ENCODE measurements at regions not wholly inside any gene's neighbourhood (a gene's known extent, or its start where the extent isn't known, plus 50 kb on each side); places are given as distances from the start of the nearest gene placed in this dataset.
"Not testable (repeated sequence)": the region's sequence is repeated elsewhere in the genome, so short reads cannot be mapped to it uniquely, and the experiment has no call there.

DNA sequence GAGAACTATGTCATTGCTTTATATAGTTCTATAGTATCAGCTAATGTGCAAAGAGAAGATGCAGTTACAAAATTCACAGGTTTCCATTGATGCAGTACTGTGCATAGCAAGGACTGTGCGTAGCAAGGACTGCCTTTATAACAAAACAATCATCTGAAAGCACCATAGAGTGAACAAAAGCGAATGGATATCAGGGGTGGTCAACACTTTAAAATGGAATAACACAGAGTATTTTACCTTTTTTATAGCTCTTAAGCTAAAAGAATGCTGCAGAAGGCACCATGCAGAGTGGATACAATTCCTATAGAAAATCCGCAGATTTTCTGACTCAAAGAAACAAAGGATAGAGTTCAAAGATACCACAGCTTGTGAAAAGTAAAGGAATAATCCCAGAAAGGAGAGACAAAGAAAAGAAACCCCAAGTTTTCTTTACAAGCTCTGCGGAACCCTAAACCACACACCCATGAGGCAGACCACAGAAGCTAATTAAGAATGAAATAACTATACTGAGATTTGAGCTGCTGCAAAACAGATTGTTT lies 229.9 kb upstream of the DTNA start:
- no peak for DNase-seq (ENCODE audit: low read depth)

DNA sequence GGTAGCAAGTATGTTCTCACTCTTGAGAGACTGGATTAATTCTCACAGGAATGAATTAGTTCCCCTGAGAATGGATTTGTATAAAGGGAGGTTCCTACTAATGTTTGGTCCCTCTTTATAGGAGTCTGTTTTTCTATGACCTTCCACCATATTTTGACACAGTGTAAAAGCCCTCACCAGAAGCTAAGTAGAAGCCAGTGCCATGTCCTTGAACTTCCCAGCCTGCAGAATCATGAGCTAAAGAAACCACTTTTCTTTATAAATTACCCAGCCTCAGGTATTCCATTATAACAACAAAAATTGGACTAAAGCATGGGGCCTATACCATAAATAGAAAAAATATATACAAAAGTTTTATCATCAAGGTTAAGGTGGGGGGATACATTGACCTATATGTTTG lies 227.9 kb upstream of the DTNA start:
- no peak for DNase-seq (ENCODE audit: low read depth)

DNA sequence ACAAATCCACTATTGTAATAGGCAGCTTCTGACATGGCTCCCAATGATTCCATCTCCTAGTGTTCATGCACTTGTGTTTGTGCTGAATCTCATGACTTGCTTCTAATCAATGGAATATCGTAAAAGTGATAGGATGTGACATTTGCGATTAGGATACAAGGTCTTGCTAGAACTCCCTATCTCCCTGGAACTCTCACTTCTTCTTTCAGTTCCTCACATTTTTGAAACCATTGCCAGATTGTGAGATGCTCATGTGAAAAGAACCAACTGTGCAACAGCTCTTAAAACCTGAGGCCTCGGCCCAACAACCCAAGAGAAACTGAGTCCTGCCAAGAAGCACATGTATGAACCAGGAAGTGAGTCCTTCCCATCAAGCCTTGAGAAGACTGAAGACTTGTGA lies 226.9 kb upstream of the DTNA start:
- no peak for DNase-seq (ENCODE audit: low read depth)

DNA sequence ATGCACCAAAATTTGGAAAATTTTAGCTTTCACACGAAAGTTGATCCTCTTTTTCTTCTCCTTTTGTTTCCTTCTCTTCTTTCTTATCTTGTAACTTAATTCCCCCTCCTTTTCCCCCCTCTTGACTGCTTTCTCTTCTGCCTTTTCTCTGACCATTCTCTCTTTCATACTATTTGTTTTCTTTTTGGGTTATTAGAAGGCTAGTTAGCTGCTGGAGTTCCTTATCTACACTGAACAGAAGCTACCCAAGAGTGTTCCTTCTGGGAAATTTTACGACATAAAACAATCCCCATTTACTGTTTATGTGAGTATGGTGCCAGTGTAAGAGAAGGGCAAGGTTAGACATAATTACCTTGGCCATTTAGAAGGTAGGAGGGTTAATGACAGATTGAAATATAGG lies 218.4 kb upstream of the DTNA start:
- no peak for DNase-seq (ENCODE audit: low read depth)

DNA sequence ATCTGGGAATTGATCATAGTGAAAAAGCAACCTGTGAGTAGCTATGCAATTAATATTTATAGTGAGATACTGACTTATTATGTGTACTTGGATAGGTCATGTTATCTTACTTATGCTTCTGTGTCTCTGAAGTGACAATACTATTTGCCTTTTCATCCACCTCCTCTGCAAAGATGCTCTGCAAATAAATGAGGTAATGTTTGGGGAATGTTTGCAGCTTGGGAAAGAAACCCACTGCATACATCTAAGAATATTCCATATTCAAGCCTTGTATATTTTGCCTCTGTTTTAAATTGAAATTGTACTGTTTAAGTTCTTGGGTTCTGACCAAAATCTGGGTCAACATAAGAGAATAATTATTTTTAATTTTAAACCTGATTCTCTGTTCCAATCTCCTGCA lies 217.4 kb upstream of the DTNA start:
- DNase-seq (ENCODE audit: low read depth): peak; percentile 17

DNA sequence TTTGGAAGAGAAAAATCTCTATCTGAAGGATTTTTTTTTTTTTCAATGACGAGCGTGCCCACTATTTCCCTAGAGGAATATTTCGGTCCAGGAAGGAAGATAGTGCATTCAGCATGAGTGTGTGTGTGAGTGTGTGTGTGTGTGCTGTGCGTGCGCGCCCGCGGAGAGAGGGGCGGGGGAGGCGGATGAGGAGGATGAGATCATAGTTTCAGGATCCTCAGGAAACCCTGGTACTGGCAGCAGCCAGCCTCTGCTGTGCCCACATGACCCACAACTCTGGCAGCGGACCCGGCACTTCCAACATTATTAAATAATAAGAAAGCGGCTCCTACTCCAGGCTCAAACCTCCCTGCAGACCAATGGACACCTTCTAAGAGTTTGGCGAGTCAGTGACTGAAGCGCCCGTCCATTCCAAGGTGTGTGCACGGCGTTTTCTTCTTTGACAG lies 217.0 kb upstream of the DTNA start:
- DNase-seq (ENCODE audit: low read depth): peak; percentile 90

DNA sequence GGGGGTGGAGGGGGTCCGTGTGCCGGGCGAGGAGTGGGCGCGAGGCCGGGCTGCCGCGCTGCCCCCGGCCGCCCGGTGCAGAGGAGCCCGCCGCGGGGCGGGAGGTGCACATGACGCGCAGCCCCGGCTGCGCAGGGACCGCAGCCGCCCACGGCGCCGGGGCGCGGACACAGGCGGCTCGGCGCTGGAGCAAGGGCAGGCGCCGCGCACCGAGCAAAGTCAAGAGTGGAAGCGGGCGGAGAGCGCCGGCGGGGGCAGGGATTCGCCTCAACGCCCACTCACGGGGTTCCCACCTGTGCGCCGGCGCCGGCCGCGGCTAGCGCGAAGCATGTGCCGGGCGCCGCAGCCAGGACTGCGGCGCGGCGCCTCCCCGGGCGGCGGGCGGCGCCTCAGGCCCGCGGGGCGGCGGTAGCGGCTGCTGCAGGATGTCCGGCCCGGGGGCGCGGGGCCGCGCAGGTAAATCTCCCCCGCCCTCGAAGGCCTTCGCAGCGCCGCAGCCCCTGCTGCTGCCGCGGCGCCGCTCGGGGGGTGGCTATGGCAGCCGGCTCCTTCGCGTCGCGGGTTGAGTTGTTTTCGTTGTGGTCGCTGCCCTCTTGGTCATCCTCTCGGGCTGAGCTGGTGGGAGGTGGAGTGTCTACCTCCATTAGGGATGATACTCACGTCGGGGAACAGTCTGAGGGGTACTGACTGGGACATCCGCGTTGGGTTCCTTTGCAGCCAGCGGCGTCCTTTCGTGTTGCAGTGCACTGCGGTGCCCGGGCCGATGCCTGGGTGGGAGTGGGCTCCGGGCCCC lies 216.3 kb upstream of the DTNA start:
- peak; percentile 53 for DNase-seq (ENCODE audit: low read depth)

DNA sequence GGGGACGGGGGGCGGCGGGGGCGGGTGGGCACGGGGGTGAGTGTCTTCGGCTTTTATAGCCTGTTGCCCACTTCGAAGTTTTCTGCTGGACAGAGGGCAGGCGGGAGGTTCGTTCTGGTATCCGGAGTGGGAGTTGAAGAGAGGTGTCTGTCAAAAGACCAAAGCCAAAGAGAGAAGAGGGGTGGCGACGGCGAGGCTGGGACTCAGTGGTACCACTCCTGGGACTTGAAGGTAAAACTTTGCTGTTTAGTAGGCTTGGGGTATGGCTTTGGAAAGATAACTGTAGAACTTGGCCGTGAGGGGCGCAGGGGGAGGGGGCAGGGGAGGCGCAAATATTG lies 215.8 kb upstream of the DTNA start:
- no peak for DNase-seq (ENCODE audit: low read depth)

DNA sequence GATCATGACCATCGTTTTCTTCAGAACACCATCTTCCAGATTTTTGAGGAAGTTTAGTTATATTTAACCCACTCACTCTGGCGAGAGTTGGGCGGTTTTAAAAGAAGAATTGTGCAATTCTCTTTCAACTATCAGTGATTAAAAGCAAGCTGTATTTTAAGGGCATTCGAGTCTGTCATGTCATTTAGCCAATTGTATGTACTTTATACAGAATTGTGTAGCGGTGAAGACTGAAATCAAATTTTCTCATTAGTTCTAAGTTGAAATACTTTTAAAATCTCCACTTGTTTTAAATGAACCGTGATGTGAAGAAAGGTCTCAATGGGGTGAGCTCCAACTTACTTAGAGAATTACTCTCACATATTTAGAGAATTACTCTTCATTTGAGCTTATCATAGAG lies 214.6 kb upstream of the DTNA start:
- DNase-seq (ENCODE audit: low read depth): no peak

DNA sequence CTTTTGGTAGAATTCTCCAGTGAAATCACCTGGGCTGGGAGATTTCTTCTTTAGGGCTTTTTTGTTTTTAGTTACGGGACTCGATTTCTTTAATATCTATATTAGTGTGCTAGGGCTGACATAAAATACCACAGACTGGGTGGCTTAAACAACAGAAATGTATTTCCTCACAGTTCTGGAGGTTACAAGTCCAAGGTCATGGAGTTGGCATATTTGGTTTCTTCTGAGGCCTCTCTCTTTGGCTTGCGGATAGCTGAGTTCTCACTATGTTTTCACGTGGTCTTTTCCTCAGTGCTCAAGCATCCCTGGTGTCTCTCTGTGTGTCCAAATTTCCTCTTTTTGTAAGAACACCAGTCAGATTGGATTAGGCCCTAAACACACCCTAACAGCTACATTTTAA lies 208.5 kb upstream of the DTNA start:
- DNase-seq (ENCODE audit: low read depth): no peak

DNA sequence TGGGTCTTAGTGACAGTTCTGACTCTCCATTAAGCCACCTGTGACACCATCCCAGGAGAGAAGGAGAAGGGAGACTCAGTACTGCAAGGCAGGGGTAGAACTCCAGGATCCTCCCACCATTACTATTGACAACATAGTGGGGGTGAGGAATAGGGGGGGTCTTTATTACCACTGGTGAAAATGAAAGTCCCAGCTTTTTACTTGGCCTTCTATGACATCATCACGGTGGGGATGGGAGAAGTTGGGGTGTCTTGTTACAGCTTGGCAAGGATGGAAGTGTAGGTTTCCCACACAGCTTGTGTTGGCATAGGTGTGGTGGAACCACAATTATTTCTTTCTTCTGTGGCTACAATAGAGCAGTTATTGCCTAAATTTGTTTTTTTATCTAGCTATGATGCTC lies 203.9 kb upstream of the DTNA start:
- DNase-seq (ENCODE audit: low read depth): peak; percentile 9

DNA sequence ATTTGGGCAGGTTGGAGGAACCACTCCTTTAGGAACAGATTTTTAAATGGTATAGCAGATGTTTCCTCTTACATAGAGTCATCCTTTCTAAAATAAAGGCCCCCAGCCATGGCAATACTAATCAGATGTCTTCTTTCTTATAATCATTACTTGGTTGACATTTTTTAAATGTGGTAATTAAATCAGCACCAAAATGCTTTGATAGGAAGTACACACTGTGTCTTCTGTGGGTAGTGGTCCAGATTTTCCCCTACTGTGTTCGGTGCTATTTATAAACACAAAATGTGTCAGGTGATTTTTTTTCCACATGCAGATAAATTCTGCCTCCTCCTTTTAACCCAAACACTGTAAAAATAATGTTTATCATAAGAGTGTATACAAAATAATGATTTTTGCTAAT lies 200.9 kb upstream of the DTNA start:
- DNase-seq (ENCODE audit: low read depth): no peak

DNA sequence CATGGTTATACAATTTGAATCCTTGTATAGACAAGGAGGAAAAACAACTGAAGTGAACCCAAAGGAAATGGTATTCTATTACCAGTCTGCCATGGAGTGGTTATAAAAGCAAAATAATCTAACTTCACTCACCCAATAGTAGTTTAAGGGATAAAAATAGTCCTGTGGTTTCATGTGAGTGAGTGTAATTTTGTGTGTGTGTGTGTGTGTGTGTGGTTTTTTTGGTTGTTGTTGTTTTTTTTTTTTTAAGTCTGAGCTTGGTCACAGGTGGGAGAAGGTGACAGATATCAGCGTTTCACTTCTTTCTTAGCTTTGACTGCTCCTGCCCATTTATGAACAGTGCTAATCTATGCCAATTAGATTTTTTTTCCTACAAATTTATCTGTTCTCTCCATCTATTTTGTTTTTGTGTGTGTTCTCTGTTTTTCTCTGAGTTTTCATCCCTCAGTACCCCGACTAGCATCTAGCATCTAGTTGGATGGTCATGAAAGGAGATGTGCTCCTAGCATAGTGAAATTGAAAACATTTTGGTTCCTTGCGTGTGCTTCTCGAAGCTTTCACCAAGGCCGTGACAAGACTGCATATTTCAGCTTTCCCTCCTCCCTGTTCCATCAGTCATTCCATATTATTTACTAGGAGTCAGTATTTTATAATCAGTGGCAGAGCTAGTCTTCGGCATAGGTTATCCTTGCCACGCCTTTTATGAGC lies 200.1 kb upstream of the DTNA start:
- DNase-seq (ENCODE audit: low read depth): no peak

DNA sequence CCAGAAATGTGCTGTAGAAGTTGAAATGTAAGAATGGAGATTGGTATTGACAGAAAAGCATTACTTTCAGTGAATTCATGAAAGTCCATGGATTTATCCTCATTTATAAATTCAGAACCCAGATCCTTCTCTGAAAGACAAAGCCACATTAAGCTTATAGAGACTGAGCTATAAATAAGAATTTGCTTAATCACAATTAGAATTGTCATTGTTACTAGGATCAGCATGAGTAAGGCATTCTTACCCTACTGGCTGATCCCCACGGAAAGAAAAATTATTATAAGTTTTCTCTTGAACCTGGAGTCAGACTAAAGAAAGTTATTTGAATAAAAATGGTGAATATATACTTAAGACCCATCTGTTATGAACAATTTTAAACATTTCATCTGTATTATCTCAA lies 199.2 kb upstream of the DTNA start:
- DNase-seq (ENCODE audit: low read depth): no peak

DNA sequence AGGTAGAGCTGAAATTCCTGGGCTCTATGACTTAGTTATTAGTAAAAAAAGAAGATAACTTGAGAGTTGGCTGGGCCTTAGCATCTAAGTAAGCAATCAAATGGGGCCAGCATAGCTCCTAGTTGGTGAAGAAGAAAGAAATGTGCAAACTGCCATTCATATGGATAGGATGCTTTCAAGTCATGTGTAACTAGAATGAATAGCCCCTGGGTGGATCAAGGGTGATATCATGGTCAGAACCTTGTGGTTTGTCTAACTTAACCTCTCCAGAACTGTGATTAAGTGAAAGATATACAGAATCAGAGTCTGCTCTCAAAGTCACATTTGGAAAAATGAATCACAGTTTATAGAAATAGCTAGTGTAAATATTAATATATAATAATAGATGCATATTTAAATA lies 198.7 kb upstream of the DTNA start:
- DNase-seq (ENCODE audit: low read depth): no peak

DNA sequence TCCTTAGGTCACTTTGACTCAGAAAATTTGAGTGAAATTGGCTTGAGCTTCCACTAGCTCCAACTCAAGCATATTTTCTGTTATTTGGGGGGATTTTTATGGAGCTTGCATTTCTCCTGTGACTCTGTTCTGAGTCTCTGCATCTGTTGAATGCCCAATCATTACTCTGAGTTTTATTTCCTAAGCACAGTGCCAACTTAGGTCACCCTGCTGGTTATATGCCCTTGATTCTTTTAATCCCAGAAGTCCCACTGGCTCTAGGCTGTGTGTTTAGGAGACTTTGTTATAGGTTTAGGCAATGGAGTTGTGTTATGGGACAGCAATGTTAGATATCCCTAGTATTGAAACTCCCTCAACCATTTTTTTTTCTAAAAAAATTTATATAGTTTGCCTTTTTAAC lies 198.2 kb upstream of the DTNA start:
- no peak for DNase-seq (ENCODE audit: low read depth)

DNA sequence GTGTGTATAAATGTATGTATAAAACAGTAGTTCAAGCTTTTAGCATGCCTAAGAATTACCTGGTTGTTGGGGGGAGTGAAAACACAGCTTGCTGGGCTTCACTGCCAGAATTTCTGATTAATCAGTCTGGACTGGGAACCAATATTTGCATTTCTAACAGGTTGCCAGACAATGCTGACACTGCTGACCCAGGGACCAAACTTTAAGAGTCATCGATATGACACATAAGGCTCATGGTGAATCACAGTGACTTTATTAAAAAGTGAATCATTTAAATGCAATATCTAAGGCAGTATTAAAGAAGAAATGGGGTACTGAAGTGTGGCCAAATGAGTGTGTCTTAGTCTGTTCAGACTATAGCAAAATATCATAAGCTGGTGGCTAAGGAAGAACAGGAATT lies 195.9 kb upstream of the DTNA start:
- DNase-seq (ENCODE audit: low read depth): no peak

DNA sequence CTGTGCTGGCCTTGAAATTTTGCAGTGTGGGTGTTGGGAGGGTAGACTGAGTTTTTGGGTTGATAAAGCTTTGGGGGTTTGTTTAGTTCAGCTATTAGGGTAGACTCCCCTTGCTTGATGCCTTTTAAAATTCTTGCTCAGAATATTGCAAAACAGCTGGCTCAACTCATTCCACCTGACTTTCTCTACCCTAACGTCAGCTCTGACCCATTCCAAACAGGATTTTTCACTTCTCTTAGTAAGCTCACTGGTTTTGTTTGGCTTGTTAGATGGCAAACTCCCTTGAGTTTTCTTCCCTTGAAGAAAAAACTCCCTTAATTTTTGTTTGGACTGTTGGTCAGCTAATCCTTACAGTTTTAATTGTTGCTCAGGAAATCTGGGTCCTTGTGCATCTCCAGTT lies 195.1 kb upstream of the DTNA start:
- no peak for DNase-seq (ENCODE audit: low read depth)

DNA sequence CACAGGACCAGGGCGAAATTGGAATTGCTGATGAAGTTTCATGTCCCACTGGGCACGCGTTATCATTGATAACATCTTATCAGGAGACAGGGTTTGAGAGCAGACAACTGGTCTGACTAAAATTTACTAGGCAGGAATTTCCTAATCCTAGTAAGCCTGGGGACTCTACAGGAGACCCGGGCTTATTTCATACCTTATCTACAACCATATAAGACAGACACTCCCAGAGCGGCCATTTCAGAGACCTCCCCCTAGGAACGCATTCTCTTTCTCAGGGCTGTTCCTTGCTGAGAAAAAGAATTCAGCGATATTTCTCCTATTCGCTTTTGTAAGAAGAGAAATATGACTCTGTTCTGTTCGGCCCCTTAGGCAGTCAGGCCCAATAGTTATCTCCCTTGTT lies 193.7 kb upstream of the DTNA start:
- DNase-seq (ENCODE audit: low read depth): not testable (repeated sequence)

DNA sequence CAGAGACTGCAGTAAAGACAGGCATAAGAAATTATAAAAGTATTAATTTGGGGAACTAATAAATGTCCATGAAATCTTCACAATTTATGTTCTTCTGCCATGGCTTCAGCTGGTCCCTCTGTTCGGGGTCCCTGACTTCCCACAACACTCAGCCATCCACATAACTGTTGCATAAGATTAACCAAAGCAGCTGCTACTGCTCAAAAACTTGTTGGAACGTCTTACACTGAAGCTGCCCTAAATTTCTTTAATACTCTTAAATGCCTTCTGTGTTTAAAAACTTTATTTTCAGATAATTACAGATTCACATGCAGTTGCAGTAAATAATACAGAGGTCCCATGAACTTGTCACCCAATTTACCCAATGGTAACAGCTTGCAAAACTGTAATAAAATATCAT lies 193.1 kb upstream of the DTNA start:
- DNase-seq (ENCODE audit: low read depth): not testable (repeated sequence)

DNA sequence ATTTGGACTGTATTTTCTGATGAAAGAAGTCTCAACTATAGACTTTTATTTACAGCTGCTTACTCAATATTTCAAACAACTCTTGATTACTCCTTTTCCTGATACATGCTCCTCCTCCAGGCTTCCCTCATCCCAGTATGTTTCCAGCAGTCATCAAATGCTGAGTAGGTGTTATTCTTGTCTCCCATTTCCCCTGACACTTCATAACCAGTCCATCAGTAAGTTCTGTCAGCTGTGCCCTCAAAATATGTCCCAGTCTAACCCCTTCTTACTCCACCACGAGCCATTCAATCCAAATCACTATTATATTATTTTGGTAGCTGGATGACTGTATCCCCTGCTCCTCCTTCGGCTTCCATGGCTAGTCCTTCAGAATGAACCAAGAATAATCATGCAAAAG lies 189.1 kb upstream of the DTNA start:
- DNase-seq (ENCODE audit: low read depth): no peak

DNA sequence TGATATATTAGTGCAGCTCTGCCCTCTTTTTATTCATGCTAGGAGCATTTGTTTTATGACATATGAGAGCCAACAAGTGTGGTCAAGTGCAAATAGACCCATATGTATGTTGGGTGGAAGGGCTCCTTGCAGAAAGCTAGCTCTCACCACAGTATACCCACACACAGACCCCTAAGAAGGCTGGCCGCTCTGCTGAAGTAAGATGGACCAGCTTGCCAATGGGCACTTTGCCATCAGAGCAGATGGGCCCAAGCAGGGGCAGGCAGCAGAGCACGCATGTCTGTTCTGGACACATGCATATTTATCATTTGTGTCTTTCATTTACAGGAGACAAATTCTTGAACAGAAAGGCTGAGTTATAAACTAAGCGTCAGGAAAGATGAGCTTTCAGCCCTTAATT lies 187.5 kb upstream of the DTNA start:
- no peak for DNase-seq (ENCODE audit: low read depth)

DNA sequence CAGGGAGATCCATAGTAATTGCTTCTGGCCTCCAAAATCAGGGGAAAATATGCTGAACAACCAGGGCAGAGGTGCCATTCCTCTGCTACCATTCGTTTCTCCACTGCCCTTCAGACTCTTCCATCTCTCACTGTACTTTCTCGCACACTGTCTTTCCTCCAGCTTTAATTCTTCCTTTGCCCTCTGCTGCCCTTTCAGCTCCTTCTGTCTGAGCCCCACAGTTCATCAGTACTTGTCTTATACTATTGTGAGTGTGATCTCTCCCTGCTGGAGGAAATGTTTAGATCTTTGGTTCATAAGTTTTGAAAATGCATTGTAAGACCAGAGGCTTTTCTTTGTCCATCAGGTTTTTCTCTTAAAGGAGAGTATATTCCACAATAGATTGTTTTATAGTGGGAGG lies 184.9 kb upstream of the DTNA start:
- DNase-seq (ENCODE audit: low read depth): no peak

DNA sequence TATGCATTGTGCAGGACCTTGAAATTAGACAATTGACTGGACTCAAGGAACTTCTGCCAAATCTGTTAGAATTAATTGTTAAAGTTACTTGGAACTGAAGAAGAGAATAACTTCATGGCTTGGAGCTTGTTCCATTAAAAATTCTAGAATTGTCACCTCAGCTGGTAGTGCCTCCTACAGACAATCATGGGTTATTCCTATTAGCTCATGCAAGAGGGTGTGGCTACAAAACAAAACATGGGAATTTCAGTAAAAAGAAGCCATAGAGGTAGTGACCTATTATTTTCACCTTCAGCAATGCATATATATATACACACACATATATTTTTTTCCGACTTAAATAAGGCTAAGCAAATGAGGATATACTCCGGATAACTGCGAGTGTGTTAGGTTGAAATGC lies 181.9 kb upstream of the DTNA start:
- DNase-seq (ENCODE audit: low read depth): no peak

All from Daoy (cell line).